ENCODE measurements at regions not wholly inside any gene's neighbourhood (a gene's known extent, or its start where the extent isn't known, plus 50 kb on each side); places are given as distances from the start of the nearest gene placed in this dataset.

DNA sequence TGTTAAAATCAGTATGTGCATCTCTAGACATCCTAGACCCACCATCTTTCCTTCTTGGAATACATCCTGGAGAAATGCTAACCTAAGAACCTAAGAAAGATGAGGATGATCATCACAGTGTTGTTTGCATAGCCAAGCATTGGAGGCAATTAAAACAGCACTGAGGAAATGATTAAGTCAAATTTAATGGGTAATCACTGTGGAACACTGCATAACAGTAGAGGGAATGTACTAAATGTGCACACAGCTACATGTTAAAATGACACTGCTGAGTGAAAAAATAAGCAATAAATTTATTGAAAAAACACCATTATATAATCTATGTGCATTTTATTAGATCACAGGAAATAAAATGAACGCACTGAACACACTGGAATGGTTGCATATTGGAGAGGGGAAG lies 987.1 kb upstream of the SEL1L start:
- Histone ChIP-seq H3K4me3 (no peak overlapping the region), H3K4me2 (no peak overlapping the region), H3K27ac (no peak overlapping the region), H3K4me1 (no peaks in the 10 kb centered on the region), H3K9me3 (no peaks in the 10 kb centered on the region)
- DNase-seq (ENCODE audit: low read depth in 1 of 2, low spot score in 1 of 2) (no peak), ATAC-seq (no peak), FAIRE-seq (no peak)
- POLR2A ChIA-PET: no interaction called here
- TF ChIP-seq ESRRA (IDR thresholded peaks at IDR 0.05; ENCODE audit: borderline replicate concordance, low read length) (no peak), HOXB13 (CRISPR knock-in tag; IDR thresholded peaks at IDR 0.05; ENCODE audit: low read depth) (no peak), ZSCAN20 (CRISPR knock-in tag; IDR thresholded peaks at IDR 0.05) (no peak), RAD21 (conservative IDR thresholded peaks at IDR 0.05 in 1 of 2, IDR thresholded peaks at IDR 0.05 in 1 of 2) (no peak), FOXS1 (CRISPR knock-in tag; IDR thresholded peaks at IDR 0.05) (no peak), POLR2AphosphoS2 (conservative IDR thresholded peaks at IDR 0.05; ENCODE audit: low read length) (no peak), RFX5 (IDR thresholded peaks at IDR 0.05) (no peak), MAZ (IDR thresholded peaks at IDR 0.05; ENCODE audit: borderline replicate concordance, low read depth, low read length) (no peak), TFCP2L1 (CRISPR knock-in tag; IDR thresholded peaks at IDR 0.05) (no peak), HDAC2 (IDR thresholded peaks at IDR 0.05) (no peak)
- TF ChIP-seq, protein P1, sequence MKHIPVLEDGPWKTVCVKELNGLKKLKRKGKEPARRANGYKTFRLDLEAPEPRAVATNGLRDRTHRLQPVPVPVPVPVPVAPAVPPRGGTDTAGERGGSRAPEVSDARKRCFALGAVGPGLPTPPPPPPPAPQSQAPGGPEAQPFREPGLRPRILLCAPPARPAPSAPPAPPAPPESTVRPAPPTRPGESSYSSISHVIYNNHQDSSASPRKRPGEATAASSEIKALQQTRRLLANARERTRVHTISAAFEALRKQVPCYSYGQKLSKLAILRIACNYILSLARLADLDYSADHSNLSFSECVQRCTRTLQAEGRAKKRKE (CRISPR knock-in tag; IDR thresholded peaks at IDR 0.05; ENCODE audit: low read depth): no peak
- TF ChIP-seq, protein P2, sequence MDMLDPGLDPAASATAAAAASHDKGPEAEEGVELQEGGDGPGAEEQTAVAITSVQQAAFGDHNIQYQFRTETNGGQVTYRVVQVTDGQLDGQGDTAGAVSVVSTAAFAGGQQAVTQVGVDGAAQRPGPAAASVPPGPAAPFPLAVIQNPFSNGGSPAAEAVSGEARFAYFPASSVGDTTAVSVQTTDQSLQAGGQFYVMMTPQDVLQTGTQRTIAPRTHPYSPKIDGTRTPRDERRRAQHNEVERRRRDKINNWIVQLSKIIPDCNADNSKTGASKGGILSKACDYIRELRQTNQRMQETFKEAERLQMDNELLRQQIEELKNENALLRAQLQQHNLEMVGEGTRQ (IDR thresholded peaks at IDR 0.05): no peak
- TF ChIP-seq, protein P3, sequence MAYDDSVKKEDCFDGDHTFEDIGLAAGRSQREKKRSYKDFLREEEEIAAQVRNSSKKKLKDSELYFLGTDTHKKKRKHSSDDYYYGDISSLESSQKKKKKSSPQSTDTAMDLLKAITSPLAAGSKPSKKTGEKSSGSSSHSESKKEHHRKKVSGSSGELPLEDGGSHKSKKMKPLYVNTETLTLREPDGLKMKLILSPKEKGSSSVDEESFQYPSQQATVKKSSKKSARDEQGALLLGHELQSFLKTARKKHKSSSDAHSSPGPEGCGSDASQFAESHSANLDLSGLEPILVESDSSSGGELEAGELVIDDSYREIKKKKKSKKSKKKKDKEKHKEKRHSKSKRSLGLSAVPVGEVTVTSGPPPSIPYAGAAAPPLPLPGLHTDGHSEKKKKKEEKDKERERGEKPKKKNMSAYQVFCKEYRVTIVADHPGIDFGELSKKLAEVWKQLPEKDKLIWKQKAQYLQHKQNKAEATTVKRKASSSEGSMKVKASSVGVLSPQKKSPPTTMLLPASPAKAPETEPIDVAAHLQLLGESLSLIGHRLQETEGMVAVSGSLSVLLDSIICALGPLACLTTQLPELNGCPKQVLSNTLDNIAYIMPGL (CRISPR knock-in tag; IDR thresholded peaks at IDR 0.05; ENCODE audit: borderline replicate concordance): no peak
- 0% methylated on average over 1 of the region's 1 CpG for WGBS (ENCODE audit: missing lambda C conversion rate)
- CTCF ChIA-PET: no interaction called here

DNA sequence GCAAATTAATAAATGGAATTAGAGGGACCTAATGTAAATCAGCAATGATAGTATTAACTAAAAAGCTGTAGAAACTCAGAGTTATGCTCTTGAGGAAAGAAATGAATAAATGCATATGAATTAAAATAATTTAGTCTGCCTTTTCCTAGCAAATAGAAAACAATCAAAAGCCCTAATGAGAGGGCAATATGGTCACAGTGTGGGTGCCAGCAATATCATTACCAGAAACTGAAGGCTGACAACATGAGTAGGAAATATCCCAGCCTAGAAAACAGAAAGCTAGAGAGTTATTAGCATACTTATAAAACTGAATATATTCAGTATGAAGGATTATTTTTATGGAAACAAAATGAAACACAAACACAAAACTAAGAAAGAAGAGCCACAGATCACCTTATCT lies 987.5 kb upstream of the SEL1L start:
- POLR2A ChIA-PET: no interaction called here
- FAIRE-seq: no peak

More for the DNA sequence above, 987.5 kb upstream of the SEL1L start:
- H3K4me3 ChIP-seq: no peak overlapping the region
- ATAC-seq (no peak), DNase-seq (ENCODE audit: low read depth in 1 of 2, low spot score in 1 of 2) (no peak)
- no peak overlapping the region for H3K4me2 ChIP-seq
- TF ChIP-seq MAFK (IDR thresholded peaks at IDR 0.05; ENCODE audit: partially characterized antibody) (no peak), SREBF2 (IDR thresholded peaks at IDR 0.05) (no peak), CBX2 (IDR thresholded peaks at IDR 0.05; ENCODE audit: borderline replicate concordance, low read depth) (no peak), RCOR1 (IDR thresholded peaks at IDR 0.05; ENCODE audit: low read depth, low read length) (no peak), JUN (IDR thresholded peaks at IDR 0.05) (no peak), CEBPB (IDR thresholded peaks at IDR 0.05) (no peak), TFCP2L1 (CRISPR knock-in tag; IDR thresholded peaks at IDR 0.05) (no peak), RARB (CRISPR knock-in tag; IDR thresholded peaks at IDR 0.05) (no peak), ZC3H11A (IDR thresholded peaks at IDR 0.05) (no peak), HOXA7 (CRISPR knock-in tag; IDR thresholded peaks at IDR 0.05) (no peak), TP53 (CRISPR knock-in tag; IDR thresholded peaks at IDR 0.05) (no peak), NPAS2 (CRISPR knock-in tag; IDR thresholded peaks at IDR 0.05; ENCODE audit: borderline replicate concordance) (no peak), KDM5A (IDR thresholded peaks at IDR 0.05) (no peak), HES2 (IDR thresholded peaks at IDR 0.05) (no peak), NFE2L2 (conservative IDR thresholded peaks at IDR 0.05; ENCODE audit: low read length) (no peak), RAD21 (conservative IDR thresholded peaks at IDR 0.05 in 1 of 2, IDR thresholded peaks at IDR 0.05 in 1 of 2) (no peak), BHLHE40 (IDR thresholded peaks at IDR 0.05; ENCODE audit: low read depth, low read length) (no peak)
- TF ChIP-seq, protein P1 (CRISPR knock-in tag; IDR thresholded peaks at IDR 0.05; ENCODE audit: low read depth): no peak
- TF ChIP-seq, protein P3 (CRISPR knock-in tag; IDR thresholded peaks at IDR 0.05; ENCODE audit: borderline replicate concordance): no peak
- no peaks in the 10 kb centered on the region for H3K9me3 ChIP-seq
- CTCF ChIA-PET: no interaction called here
- H3K27ac ChIP-seq: no peak overlapping the region
- no peaks in the 10 kb centered on the region for H3K4me1 ChIP-seq
